ENCODE measurements at regions not wholly inside any gene's neighbourhood (a gene's known extent, or its start where the extent isn't known, plus 50 kb on each side); places are given as distances from the start of the nearest gene placed in this dataset.

GRCh38 chr7:33853361-33854062 is 51.8 kb upstream of the BMPER start:
- DNase-seq (ENCODE audit: low read depth): peak; percentile 96

- DNase-seq (ENCODE audit: low read depth): peak; percentile 89
These were observed 51.2 kb upstream of the BMPER start for GRCh38 chr7:33854178-33854577.

GRCh38 chr7:33854801-33855350 is 50.5 kb upstream of the BMPER start:
- DNase-seq (ENCODE audit: low read depth): peak; percentile 96

Measured in ELR (cell line).